Endothelial cell of umbilical vein (primary cell): ENCODE measurements at regions not wholly inside any gene's neighbourhood (a gene's known extent, or its start where the extent isn't known, plus 50 kb on each side); places are given as distances from the start of the nearest gene placed in this dataset.

ENCODE experiments used
- BruUV-seq: library from RNA; stranded (reverse); fragments of 400-500 nt; replicated peaks from 2 replicates; lab custom pipeline; 2021; lab: Mats Ljungman, UMichigan
- CTCF ChIA-PET: fragments of 300-600, 350-600 bp; sonication (Branson Sonifier 250); formaldehyde crosslinking; loops from one replicate; lab custom pipeline; 2021; ENCODE audit warnings: antibody characterized with exemption, inconsistent platforms; lab: Charles Lee
- POLR2A ChIA-PET: fragments of 300-600, 350-600 bp; sonication (Branson Sonifier 250); formaldehyde crosslinking; loops from one replicate; lab custom pipeline; 2021; ENCODE audit warnings: antibody characterized with exemption, inconsistent platforms; lab: Charles Lee
- DNase-seq: peaks from one replicate; pipeline ENCODE4 v3.0.0-alpha.2; 2011; ENCODE audit warnings: low read depth, low spot score
- FAIRE-seq: peaks from 2 replicates; lab custom pipeline; 2011; peaks lifted over from hg19 to GRCh38; lab: Jason Lieb, UNC
- H2AFZ ChIP-seq: 2 replicates; pipeline ENCODE4 v1.6.0; 2012; ENCODE audit warnings: low read depth, low read length, control low read depth, inconsistent platforms
- H3K27ac ChIP-seq: 2 replicates; pipeline ENCODE4 v1.5.1; 2011; ENCODE audit warnings: low read depth, mild to moderate bottlenecking, control low read depth, low read length, moderate library complexity; ENCODE audit not compliant: insufficient read depth
- H3K27me3 ChIP-seq, 2 experiments: 2 replicates each; pipeline versions ENCODE4 v1.6.0 to v1.6.1; 2011; ENCODE audit warnings: low read length in 2 of 2, mixed read lengths in 1 of 2; ENCODE audit not compliant: control insufficient read depth in 2 of 2, insufficient read depth in 2 of 2
- H3K36me3 ChIP-seq, 2 experiments: 2 replicates in 1 of 2; 3 replicates in 1 of 2; pipeline ENCODE4 v1.5.1; 2011; ENCODE audit warnings: low read length in 2 of 2, mild to moderate bottlenecking in 1 of 2, moderate library complexity in 1 of 2; ENCODE audit not compliant: control insufficient read depth in 2 of 2, insufficient read depth in 2 of 2; ENCODE audit errors: extremely low read depth in 1 of 2
- H3K4me1 ChIP-seq: 3 replicates; pipeline ENCODE4 v1.5.1; 2011; ENCODE audit warnings: mild to moderate bottlenecking, low read length; ENCODE audit not compliant: control insufficient read depth, insufficient read depth; ENCODE audit errors: extremely low read depth
- H3K4me2 ChIP-seq: 2 replicates; pipeline ENCODE4 v1.6.1; 2011; ENCODE audit warnings: low read length, control low read depth, mixed read lengths; ENCODE audit not compliant: insufficient read depth
- H3K4me3 ChIP-seq, 3 experiments: fragments of 200-600 bp in 1 of 3; sonication (generic), shearing (Covaris generic) in 1 of 3; replicated peaks in 1 of 3; 2 replicates each; pipeline ENCODE4 v1.5.1; 2011 to 2016; ENCODE audit warnings: control low read depth in 3 of 3, low read length in 3 of 3, mild to moderate bottlenecking in 2 of 3, inconsistent platforms in 1 of 3, low read depth in 1 of 3, moderate library complexity in 1 of 3; ENCODE audit not compliant: insufficient read depth in 1 of 3
- H3K79me2 ChIP-seq: 2 replicates; pipeline ENCODE4 v1.6.0; 2012; ENCODE audit warnings: low read length, inconsistent platforms; ENCODE audit not compliant: control insufficient read depth, insufficient read depth
- H3K9ac ChIP-seq: replicated peaks from 2 replicates; pipeline ENCODE3; 2011; ENCODE audit warnings: low read length, control low read depth; ENCODE audit not compliant: insufficient read depth; ENCODE audit errors: extremely low read depth
- H3K9me1 ChIP-seq: replicated peaks from 3 replicates; pipeline ENCODE4 v1.6.0; 2011; ENCODE audit warnings: mild to moderate bottlenecking, low read length; ENCODE audit not compliant: control insufficient read depth, insufficient read depth; ENCODE audit errors: extremely low read depth
- H3K9me3 ChIP-seq: replicated peaks from 2 replicates; pipeline ENCODE4 v1.5.1; 2012; ENCODE audit warnings: low read length, inconsistent platforms; ENCODE audit not compliant: control insufficient read depth, insufficient read depth
- H4K20me1 ChIP-seq: replicated peaks from 2 replicates; pipeline ENCODE3; 2011; ENCODE audit warnings: mild to moderate bottlenecking, low read length; ENCODE audit not compliant: control insufficient read depth, insufficient read depth; ENCODE audit errors: extremely low read depth
- EZH2 ChIP-seq: IDR thresholded peaks from 2 replicates; pipeline ENCODE4 v1.6.1; 2012; ENCODE audit warnings: borderline replicate concordance, low read depth, mild to moderate bottlenecking, moderate library complexity, low read length, inconsistent platforms; ENCODE audit not compliant: severe bottlenecking
- FOS ChIP-seq: IDR thresholded peaks from 2 replicates; pipeline ENCODE4 v1.6.1; 2011; ENCODE audit warnings: mild to moderate bottlenecking, low read length, moderate library complexity, borderline replicate concordance; ENCODE audit not compliant: insufficient read depth
- GATA2 ChIP-seq: IDR thresholded peaks from 2 replicates; pipeline ENCODE4 v1.7.0; 2011; ENCODE audit warnings: low read depth, mild to moderate bottlenecking, moderate library complexity, mixed read lengths, low read length; ENCODE audit not compliant: insufficient read length, insufficient read depth
- JUN ChIP-seq: IDR thresholded peaks from 2 replicates; pipeline ENCODE4 v1.6.1; 2011; ENCODE audit warnings: borderline replicate concordance, low read depth; ENCODE audit not compliant: insufficient read length, insufficient read depth
- MYC ChIP-seq: IDR thresholded peaks from one replicate; pipeline ENCODE4 v1.6.1; 2011; ENCODE audit warnings: mild to moderate bottlenecking, low read depth, low read length
- POLR2AphosphoS5 ChIP-seq: IDR thresholded peaks from 2 replicates; pipeline ENCODE4 v1.6.1; 2012; ENCODE audit warnings: low read depth, mild to moderate bottlenecking, control low read depth, low read length, moderate library complexity; ENCODE audit not compliant: insufficient read depth
- dilution Hi-C: fragments of 300-500 bp; cut with MboI; formaldehyde crosslinking; loops from one replicate; pipeline ENCODE4 v1.15.0; 2019; ENCODE audit warnings: low sequenced_read_pairs; ENCODE audit not compliant: extremely low pct_ligation_motif_present
- intact Hi-C: fragments of 100-400 bp; cut with micrococcal nuclease; formaldehyde crosslinking; loops from one replicate; pipeline ENCODE4 v1.10.0; 2022
- TF ChIP-seq, protein P1 (sequence below), 2 donors: IDR thresholded peaks; 1 replicate in 1 of 2; 2 replicates in 1 of 2; pipeline ENCODE4 v1.5.1; 2011; ENCODE audit warnings: low read length in 2 of 2, mild to moderate bottlenecking in 2 of 2, moderate library complexity in 2 of 2, control low read depth in 1 of 2, inconsistent platforms in 1 of 2, low read depth in 1 of 2; ENCODE audit not compliant: insufficient read depth in 1 of 2; ENCODE audit errors: extremely low read depth in 1 of 2
- TF ChIP-seq, protein P2 (sequence below): IDR thresholded peaks from 2 replicates; pipeline ENCODE4 v1.6.1; 2011; ENCODE audit not compliant: insufficient read depth, insufficient read length

DNA sequence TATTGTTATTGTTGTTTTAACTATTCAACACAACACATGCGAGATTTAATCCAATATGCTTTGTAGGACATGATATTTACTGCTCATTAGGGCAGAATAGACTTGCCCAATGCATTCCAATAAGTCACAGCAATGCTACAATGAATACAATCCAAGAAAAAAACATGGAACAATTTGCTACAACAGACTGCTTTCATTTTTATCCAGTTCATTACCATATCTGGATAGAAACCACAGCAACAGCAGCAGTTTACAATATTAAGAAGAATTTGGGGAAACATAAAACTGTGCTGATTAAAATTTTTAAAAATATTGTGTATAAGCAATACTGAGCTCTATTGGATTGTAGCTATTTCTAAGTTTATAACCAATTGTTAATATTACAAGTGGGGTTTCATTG, 833.0 kb downstream of the DIAPH3 start:
- H3K9me3 ChIP-seq = no peaks in the 10 kb centered on the region
- peaks cover 8% of the 10 kb centered on the region for H3K4me1 ChIP-seq
- intact Hi-C loops = no loop called here
- no peaks in the 10 kb centered on the region for H3K27me3 ChIP-seq
- no peaks in the 10 kb centered on the region for H3K9me1 ChIP-seq
- no peaks in the 10 kb centered on the region for H3K36me3 ChIP-seq
- BruUV-seq = no TSS peak
- ChIA-PET POLR2A (no interaction called here), CTCF (interaction anchor here (0.6 to 4.4 kb wide), 3 partner anchors 13 to 1514 kb away, joined by 3 to 16 read pairs (median 4); no protein-coding TSS in a partner anchor)
- no peak overlapping the region for H3K4me2 ChIP-seq
- no peaks in the 10 kb centered on the region for H4K20me1 ChIP-seq
- H3K4me3 ChIP-seq = no peak overlapping the region
- H3K79me2 ChIP-seq = no peaks in the 10 kb centered on the region
- no peak overlapping the region for H2AFZ ChIP-seq
- no peak for DNase-seq
- no peak overlapping the region for H3K27ac ChIP-seq
- H3K9ac ChIP-seq = no peak overlapping the region
- FAIRE-seq = no peak
- dilution Hi-C loops = no loop called here
- TF ChIP-seq POLR2AphosphoS5 (no peak), EZH2 (no peak), MYC (no peak), FOS (no peak), JUN (no peak), GATA2 (no peak)
- TF ChIP-seq, protein P1, sequence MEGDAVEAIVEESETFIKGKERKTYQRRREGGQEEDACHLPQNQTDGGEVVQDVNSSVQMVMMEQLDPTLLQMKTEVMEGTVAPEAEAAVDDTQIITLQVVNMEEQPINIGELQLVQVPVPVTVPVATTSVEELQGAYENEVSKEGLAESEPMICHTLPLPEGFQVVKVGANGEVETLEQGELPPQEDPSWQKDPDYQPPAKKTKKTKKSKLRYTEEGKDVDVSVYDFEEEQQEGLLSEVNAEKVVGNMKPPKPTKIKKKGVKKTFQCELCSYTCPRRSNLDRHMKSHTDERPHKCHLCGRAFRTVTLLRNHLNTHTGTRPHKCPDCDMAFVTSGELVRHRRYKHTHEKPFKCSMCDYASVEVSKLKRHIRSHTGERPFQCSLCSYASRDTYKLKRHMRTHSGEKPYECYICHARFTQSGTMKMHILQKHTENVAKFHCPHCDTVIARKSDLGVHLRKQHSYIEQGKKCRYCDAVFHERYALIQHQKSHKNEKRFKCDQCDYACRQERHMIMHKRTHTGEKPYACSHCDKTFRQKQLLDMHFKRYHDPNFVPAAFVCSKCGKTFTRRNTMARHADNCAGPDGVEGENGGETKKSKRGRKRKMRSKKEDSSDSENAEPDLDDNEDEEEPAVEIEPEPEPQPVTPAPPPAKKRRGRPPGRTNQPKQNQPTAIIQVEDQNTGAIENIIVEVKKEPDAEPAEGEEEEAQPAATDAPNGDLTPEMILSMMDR (IDR thresholded peaks at IDR 0.05; ENCODE audit: extremely low read depth in 1 of 2, insufficient read depth in 1 of 2, low read depth in 1 of 2, low read length in 2 of 2) = no peak
- TF ChIP-seq, protein P2, sequence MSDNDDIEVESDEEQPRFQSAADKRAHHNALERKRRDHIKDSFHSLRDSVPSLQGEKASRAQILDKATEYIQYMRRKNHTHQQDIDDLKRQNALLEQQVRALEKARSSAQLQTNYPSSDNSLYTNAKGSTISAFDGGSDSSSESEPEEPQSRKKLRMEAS = no peak
